H9 (cell line): ENCODE measurements at regions not wholly inside any gene's neighbourhood (a gene's known extent, or its start where the extent isn't known, plus 50 kb on each side); places are given as distances from the start of the nearest gene placed in this dataset.

Experiments
- DNase-seq: peaks from one replicate; pipeline ENCODE4 v3.0.0-alpha.2; 2017
- H2AFZ ChIP-seq: one replicate; pipeline ENCODE4 v1.6.1; 2013; ENCODE audit warnings: mild to moderate bottlenecking, low read length, control low read depth, moderate library complexity
- H2AK5ac ChIP-seq: 2 replicates; pipeline ENCODE4 v1.6.1; 2013; ENCODE audit warnings: low read length, control low read depth, mixed read lengths; ENCODE audit not compliant: insufficient read length
- H2BK120ac ChIP-seq: one replicate; pipeline ENCODE4 v1.6.1; 2013; ENCODE audit warnings: low read depth, mild to moderate bottlenecking, low read length, control low read depth, inconsistent platforms; ENCODE audit not compliant: poor library complexity, severe bottlenecking
- H2BK12ac ChIP-seq: 2 replicates; pipeline ENCODE4 v1.6.1; 2013; ENCODE audit warnings: low read length, control low read depth, mixed read lengths, low read depth; ENCODE audit not compliant: insufficient read length
- H2BK15ac ChIP-seq: 2 replicates; pipeline ENCODE4 v1.6.1; 2013; ENCODE audit warnings: low read depth, low read length, control low read depth
- H2BK20ac ChIP-seq: one replicate; pipeline ENCODE4 v1.6.1; 2013; ENCODE audit warnings: low read depth, mild to moderate bottlenecking, low read length, control low read depth, inconsistent platforms; ENCODE audit not compliant: poor library complexity, severe bottlenecking
- H2BK5ac ChIP-seq: 2 replicates; pipeline ENCODE4 v1.6.1; 2013; ENCODE audit warnings: low read length, control low read depth, mixed read lengths; ENCODE audit not compliant: insufficient read length
- H3K14ac ChIP-seq: 2 replicates; pipeline ENCODE4 v1.6.1; 2013; ENCODE audit warnings: low read length, control low read depth; ENCODE audit not compliant: insufficient read depth
- H3K18ac ChIP-seq: 2 replicates; pipeline ENCODE4 v1.6.1; 2013; ENCODE audit warnings: low read depth, mild to moderate bottlenecking, mixed read lengths, low read length, control low read depth; ENCODE audit not compliant: insufficient read length
- H3K23ac ChIP-seq: 2 replicates; pipeline ENCODE4 v1.6.1; 2013; ENCODE audit warnings: low read length, control low read depth, mixed read lengths, low read depth; ENCODE audit not compliant: insufficient read length
- H3K23me2 ChIP-seq: 2 replicates; pipeline ENCODE4 v1.6.1; 2013; ENCODE audit warnings: low read depth, mild to moderate bottlenecking, mixed read lengths, low read length, control low read depth; ENCODE audit not compliant: insufficient read length, poor library complexity, severe bottlenecking
- H3K27ac ChIP-seq: 2 replicates; pipeline ENCODE4 v1.5.1; 2013; ENCODE audit warnings: low read length, control low read depth, mixed read lengths, low read depth; ENCODE audit not compliant: insufficient read length
- H3K27me3 ChIP-seq: 2 replicates; pipeline ENCODE4 v1.6.1; 2013; ENCODE audit warnings: low read length, control low read depth, inconsistent platforms; ENCODE audit not compliant: insufficient read depth
- H3K4ac ChIP-seq: 2 replicates; pipeline ENCODE4 v1.6.1; 2013; ENCODE audit warnings: low read depth, mild to moderate bottlenecking, control low read depth, inconsistent platforms, low read length, moderate library complexity
- H3K4me1 ChIP-seq: 2 replicates; pipeline ENCODE4 v1.6.1; 2013; ENCODE audit warnings: low read length, control low read depth, inconsistent platforms; ENCODE audit not compliant: insufficient read depth
- H3K4me2 ChIP-seq: 2 replicates; pipeline ENCODE4 v1.6.1; 2013; ENCODE audit warnings: low read length, control low read depth, mixed read lengths; ENCODE audit not compliant: insufficient read length, insufficient read depth
- H3K56ac ChIP-seq: 2 replicates; pipeline ENCODE4 v1.6.1; 2013; ENCODE audit warnings: low read depth, mild to moderate bottlenecking, mixed read lengths, low read length, control low read depth; ENCODE audit not compliant: insufficient read length
- H3K79me1 ChIP-seq: 2 replicates; pipeline ENCODE4 v1.6.1; 2013; ENCODE audit warnings: low read depth, mild to moderate bottlenecking, moderate library complexity, low read length, control low read depth, inconsistent platforms; ENCODE audit not compliant: insufficient read depth, poor library complexity, severe bottlenecking
- H3K79me2 ChIP-seq: 2 replicates; pipeline ENCODE4 v1.6.1; 2013; ENCODE audit warnings: low read length, control low read depth, inconsistent platforms; ENCODE audit not compliant: insufficient read depth
- H3K9ac ChIP-seq: 2 replicates; pipeline ENCODE4 v1.6.1; 2013; ENCODE audit warnings: low read length, control low read depth, mixed read lengths; ENCODE audit not compliant: insufficient read length; ENCODE audit errors: extremely low read depth
- H3K9me3 ChIP-seq: one replicate; pipeline ENCODE4 v1.6.1; 2013; ENCODE audit warnings: low read depth, low read length, inconsistent platforms; ENCODE audit not compliant: control insufficient read depth
- H3T11ph ChIP-seq: one replicate; pipeline ENCODE4 v1.6.1; 2013; ENCODE audit warnings: mild to moderate bottlenecking, low read length, control low read depth, inconsistent platforms
- H4K20me1 ChIP-seq: one replicate; pipeline ENCODE4 v1.6.1; 2013; ENCODE audit not compliant: control insufficient read depth, insufficient read length, insufficient read depth
- H4K5ac ChIP-seq: 2 replicates; pipeline ENCODE4 v1.6.1; 2013; ENCODE audit warnings: low read depth, mild to moderate bottlenecking, mixed read lengths, low read length, control low read depth; ENCODE audit not compliant: insufficient read length
- H4K8ac ChIP-seq: replicated peaks from 2 replicates; pipeline ENCODE4 v1.6.1; 2013; ENCODE audit warnings: low read length, control low read depth, mixed read lengths, low read depth; ENCODE audit not compliant: insufficient read length
- H4K91ac ChIP-seq: 2 replicates; pipeline ENCODE4 v1.6.1; 2013; ENCODE audit warnings: low read depth, mild to moderate bottlenecking, moderate library complexity, mixed read lengths, low read length, control low read depth; ENCODE audit not compliant: insufficient read length
- H3K27ac Mint-ChIP-seq, 3 experiments: 2 replicates in 2 of 3; 3 replicates in 1 of 3; pipeline ENCODE4 v1.8.0; 2020 to 2021; ENCODE audit warnings: mixed read lengths in 3 of 3, mild to moderate bottlenecking in 1 of 3, moderate library complexity in 1 of 3
- H3K27me3 Mint-ChIP-seq: 2 replicates; pipeline ENCODE4 v1.8.0; 2021; ENCODE audit warnings: low read depth, mild to moderate bottlenecking, moderate library complexity, mixed read lengths
- H3K36me3 Mint-ChIP-seq, 3 experiments: 2 replicates in 2 of 3; 3 replicates in 1 of 3; pipeline ENCODE4 v1.8.0; 2020 to 2021; ENCODE audit warnings: low read depth in 3 of 3, mixed read lengths in 3 of 3; ENCODE audit not compliant: insufficient read depth in 1 of 3
- H3K4me1 Mint-ChIP-seq, 2 experiments: 2 replicates each; pipeline ENCODE4 v1.8.0; 2020; ENCODE audit warnings: mixed read lengths in 2 of 2
- H3K4me3 Mint-ChIP-seq, 2 experiments: 2 replicates in 1 of 2; 3 replicates in 1 of 2; pipeline ENCODE4 v1.8.0; 2020 to 2021; ENCODE audit warnings: mild to moderate bottlenecking in 2 of 2, mixed read lengths in 2 of 2, moderate library complexity in 1 of 2
- H3K9me3 Mint-ChIP-seq, 2 experiments: 2 replicates in 1 of 2; 3 replicates in 1 of 2; pipeline ENCODE4 v1.8.0; 2020; ENCODE audit warnings: mild to moderate bottlenecking in 2 of 2, mixed read lengths in 2 of 2, moderate library complexity in 1 of 2
- CTCF ChIP-seq: fragments of 200-600 bp; sonication (generic); conservative IDR thresholded peaks from 3 replicates; pipeline ENCODE4 v1.8.0; 2021; ENCODE audit warnings: antibody characterized with exemption, mild to moderate bottlenecking
- WGBS: extraction: QIAGEN DNeasy Blood & Tissue Kit; methylation state at CpG from one replicate; pipeline ENCODE4 v1.1.7; 2013; ENCODE audit warnings: missing lambda C conversion rate, low lambda C conversion rate, mixed read lengths; ENCODE audit not compliant: insufficient read length; ENCODE audit errors: extremely low coverage; 5-methylcytosine and 5-hydroxymethylcytosine counted together

GRCh38 chr5:120239086-120239485 is 225.0 kb upstream of the PRR16 start:
- Histone ChIP-seq H3K79me2 (no peaks in the 10 kb centered on the region), H4K20me1 (no peaks in the 10 kb centered on the region), H3T11ph (no peak overlapping the region), H3K4ac (no peak overlapping the region), H3K27me3 (no peaks in the 10 kb centered on the region), H3K9ac (no peak overlapping the region), H2AFZ (no peak overlapping the region), H3K4me2 (no peak overlapping the region), H3K27ac (no peak overlapping the region), H2AK5ac (no peak overlapping the region), H3K79me1 (no peaks in the 10 kb centered on the region), H2BK120ac (no peak overlapping the region), H2BK12ac (no peak overlapping the region), H4K8ac (no peak overlapping the region), H2BK15ac (no peak overlapping the region), H3K4me1 (peaks cover 4% of the 10 kb centered on the region; the same call in 1 of the 2 replicates), H3K14ac (no peak overlapping the region), H2BK20ac (no peak overlapping the region), H3K18ac (no peak overlapping the region), H4K5ac (no peak overlapping the region), H3K56ac (no peak overlapping the region), H3K23me2 (no peaks in the 10 kb centered on the region), H4K91ac (no peak overlapping the region), H3K23ac (no peak overlapping the region), H2BK5ac (no peak overlapping the region), H3K9me3 (no peaks in the 10 kb centered on the region)
- no peak for DNase-seq
- Mint-ChIP-seq H3K4me3 (no peak overlapping the region), H3K36me3 (no peaks in the 10 kb centered on the region), H3K9me3 (no peaks in the 10 kb centered on the region), H3K27me3 (no peaks in the 10 kb centered on the region), H3K4me1 (peaks cover 10 to 14% of the 10 kb centered on the region in 2 experiments; a peak in 3 of 4 replicates), H3K27ac (no peak overlapping the region)
- no peak for TF ChIP-seq CTCF
- WGBS = no CpG with 5 or more reads among the region's 1 CpG
